Endothelial cell of hepatic sinusoid (primary cell): ENCODE measurements at regions not wholly inside any gene's neighbourhood (a gene's known extent, or its start where the extent isn't known, plus 50 kb on each side); places are given as distances from the start of the nearest gene placed in this dataset.
"Not testable (repeated sequence)": the region's sequence is repeated elsewhere in the genome, so short reads cannot be mapped to it uniquely, and the experiment has no call there.

Source experiments
- in situ Hi-C: cut with HindIII; loops from 2 replicates; pipeline ENCODE4 v1.10.0; 2017; ENCODE audit warnings: low sequenced_read_pairs

DNA sequence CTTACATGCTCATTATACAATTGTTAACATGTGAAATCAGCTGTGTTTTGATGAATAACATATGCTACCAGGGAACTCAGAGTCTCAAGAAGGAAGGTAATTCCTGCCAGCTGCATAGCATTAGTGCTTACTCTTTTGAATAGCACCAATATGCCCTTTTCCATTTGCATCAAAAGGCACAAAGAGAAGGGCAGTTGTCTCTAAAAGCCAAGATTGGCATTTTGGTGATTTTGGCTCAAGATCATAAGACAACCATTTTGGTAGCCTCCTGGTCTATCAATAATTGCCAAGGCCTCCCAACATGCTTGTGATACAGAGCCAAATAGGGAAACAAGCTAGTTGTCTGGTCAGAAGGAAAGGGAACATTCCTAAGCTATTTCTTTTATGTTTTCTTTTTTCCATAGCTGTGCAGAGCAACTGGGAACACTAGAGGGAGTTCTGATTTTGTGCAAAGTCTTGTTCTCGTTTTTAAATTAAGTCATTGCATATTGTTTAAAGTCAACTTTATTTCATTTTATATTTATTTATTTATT lies 416.7 kb upstream of the CHORDC1 start:
- in situ Hi-C loops = no loop called here

DNA sequence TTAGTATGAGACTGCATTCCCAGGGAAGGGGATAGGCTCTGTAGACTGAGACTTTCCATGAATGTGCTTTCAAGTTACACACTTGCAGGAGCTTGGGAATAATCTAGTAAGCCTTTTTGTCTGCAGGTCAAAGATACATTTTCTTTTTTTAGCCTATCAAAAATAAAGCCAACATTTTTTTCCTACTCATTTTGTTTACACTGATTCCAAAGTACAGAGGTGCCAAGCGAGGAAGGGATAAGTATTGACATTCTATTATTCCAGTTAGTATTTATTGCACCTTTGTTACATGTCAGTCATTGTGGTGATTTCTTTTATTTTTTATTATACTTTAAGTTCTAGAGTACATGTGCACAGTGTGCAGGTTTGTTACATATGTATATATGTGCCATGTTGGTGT lies 413.0 kb upstream of the CHORDC1 start:
- in situ Hi-C loops = no loop called here

GRCh38 chr11:90635151-90635550 lies 412.3 kb upstream of the CHORDC1 start:
- in situ Hi-C loops = no loop called here

DNA sequence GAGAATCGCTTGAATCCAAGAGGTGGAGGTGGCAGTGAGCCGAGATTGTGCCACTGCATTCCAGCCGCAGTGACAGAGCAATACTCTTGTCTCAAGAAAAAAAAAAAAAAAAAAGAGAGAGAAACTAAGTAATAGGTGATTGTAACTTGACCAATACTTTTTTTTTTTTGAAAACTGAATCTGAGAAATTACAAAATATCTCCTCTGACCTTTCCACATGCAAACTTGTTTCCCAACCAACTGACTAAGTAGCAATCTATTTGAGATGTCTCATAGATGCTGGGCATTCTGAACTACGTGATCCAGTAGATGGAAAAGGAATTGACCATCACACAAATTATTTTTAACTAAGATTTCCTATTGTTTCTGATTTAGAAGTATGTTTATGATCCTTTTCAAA lies 407.3 kb upstream of the CHORDC1 start:
- in situ Hi-C loops = no loop called here

DNA sequence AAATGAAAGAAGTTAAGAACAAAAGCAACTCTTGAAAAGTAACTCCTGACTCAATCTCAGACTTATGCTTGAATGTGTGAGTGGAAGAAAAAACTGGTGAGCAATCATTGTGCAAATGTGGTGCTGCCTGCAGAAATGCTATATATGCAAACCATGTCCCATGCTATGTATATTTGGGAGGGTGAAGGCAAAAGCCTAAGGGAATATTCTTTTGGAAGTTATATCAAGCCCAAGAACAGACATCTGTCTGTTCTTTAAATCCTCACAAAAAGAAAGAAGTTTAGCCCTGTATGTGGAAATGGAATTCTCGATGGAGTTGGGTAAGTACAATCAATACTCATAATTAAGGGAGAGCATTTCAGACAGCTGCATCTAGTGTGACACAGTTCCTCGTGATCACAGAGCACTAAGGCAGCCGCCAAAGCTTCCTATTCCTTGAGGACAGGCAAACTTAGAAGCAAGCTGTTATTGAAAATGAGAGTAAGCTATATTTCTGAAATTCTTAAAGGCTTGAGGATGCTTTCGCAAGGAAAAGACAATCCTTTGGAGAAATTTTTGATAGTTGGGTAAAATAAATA lies 406.5 kb upstream of the CHORDC1 start:
- in situ Hi-C loops = no loop called here

DNA sequence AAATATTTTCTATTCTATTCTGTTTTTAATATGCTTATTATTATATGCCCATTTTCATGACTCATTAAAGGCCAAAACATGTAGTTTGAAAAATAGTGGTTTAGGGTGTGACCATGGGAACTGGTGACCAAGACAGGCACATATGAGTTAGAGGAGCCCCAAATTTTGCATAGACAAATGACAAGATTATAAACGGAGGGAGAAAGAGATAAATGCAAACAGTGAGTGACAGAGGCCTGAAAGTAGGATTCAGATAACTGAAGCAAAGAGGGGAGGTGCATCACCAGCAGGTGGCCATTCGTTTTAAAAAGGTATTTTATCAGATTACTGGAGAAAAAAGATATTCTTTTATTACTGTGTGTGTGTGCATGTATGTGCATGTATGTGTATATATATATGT lies 391.5 kb upstream of the CHORDC1 start:
- in situ Hi-C loops = no loop called here

GRCh38 chr11:90613037-90613436 lies 390.2 kb upstream of the CHORDC1 start:
- in situ Hi-C loops = not testable (repeated sequence)

DNA sequence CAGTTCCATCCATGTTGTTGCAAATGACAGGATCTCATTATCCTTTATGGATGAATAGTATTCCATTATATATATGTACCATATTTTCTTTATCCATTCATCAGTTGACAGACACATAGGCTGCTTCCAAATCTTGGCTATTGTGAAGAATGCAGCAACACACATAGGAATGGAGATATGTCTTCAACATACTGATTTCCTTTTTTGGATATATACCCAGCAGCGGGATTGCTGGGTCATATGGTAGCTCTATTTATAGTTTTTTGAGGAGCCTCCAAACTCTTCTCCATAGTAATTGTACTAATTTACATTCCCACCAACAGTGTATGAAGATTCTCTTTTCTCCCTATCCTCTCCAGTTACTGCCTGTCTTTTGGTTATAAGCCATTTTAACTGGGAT lies 383.9 kb upstream of the CHORDC1 start:
- in situ Hi-C loops = no loop called here

GRCh38 chr11:90601261-90601660 lies 378.4 kb upstream of the CHORDC1 start:
- in situ Hi-C loops = no loop called here

GRCh38 chr11:90594658-90595057 lies 371.8 kb upstream of the CHORDC1 start:
- in situ Hi-C loops = no loop called here

DNA sequence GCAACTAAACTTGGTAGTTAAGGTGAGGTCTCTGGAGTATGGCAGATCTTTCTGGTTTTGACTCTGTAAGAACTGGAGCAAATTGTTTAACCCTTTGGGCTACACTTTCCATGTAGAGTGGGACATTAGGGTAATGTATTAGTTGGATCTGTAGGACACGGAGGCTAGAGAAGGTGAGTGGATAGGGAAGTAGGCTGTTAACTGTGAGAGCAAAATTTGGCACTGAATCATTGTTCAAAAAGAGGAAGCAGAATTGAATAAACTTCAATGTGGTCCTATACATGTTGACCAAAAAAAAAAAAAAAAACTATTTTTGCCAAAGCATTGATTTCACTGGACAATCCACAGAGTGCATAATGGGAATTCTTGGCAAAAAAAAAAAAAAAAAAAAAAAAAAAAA lies 370.2 kb upstream of the CHORDC1 start:
- in situ Hi-C loops = no loop called here

DNA sequence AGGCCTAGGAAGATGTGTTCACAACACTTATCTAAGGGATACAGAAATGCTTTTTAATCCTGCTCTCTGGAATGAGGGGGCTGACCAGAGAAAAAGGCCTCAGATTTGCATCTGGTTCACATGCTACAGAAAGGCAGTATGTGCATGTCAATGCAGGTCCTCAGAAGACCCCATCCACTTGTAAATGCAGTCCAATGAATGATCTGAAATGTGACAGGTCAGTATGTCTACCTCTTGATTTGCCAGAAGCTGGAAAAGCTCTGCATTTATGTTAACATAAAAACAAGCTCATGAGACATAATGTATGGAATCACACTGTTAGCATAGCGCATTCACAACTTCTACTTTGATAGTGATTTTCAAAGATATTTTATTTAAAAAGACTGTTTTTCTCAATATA lies 367.4 kb upstream of the CHORDC1 start:
- in situ Hi-C loops = no loop called here

DNA sequence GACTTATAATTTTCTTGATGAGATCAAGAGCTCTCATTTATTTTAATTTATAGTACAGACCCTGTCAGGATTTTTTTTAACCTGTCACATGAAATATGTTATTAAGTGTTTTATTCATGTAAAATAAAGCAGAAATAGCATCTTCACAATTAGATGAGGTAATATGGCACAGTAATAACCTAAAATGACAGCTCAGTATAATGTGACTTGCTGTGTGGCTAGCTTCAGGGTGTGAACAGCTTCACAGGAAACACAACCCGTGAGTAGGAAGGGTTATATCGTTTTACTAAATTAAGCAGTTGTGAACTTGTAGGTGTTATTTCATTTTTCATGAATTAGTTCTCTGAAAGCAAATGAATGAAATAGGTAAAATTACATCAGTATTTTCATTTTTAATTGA lies 366.9 kb upstream of the CHORDC1 start:
- in situ Hi-C loops = no loop called here

DNA sequence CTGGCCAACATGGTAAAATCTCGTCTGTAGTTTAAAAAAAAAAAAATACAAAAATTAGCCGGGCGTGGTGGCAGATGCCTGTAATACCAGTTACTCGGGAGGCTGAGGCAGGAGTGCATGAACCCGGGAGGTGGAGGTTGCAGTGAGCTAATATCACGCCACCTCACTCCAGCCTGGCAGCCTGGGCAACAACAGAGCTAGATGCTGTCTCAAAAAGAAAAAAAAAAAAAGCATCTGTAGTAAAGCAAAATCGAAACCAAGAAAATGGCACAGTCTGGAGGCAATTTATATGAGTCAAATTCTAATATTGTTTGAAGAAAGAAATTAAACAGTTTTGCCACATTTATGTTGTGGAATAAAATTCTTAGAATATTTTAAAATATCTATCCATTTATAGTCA lies 365.0 kb upstream of the CHORDC1 start:
- in situ Hi-C loops = no loop called here

DNA sequence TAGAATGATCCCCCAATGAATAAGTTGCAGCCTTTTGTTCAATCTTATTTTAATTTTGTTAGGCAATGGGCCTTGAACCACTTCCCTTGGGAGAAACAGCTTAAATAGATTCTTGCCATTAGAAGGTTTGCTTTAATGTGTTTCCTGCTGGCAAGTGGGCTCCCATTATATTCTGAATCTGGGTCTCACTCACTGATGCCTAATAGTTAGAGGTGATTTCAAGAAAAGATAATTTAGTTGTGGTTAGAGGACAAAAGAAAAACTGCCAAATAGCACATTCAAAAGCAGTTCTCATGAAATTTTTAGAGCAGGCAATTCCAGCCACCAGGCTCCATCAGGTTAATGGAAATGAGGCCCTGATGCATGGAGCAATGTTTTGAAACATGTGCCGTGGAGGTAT lies 362.6 kb upstream of the CHORDC1 start:
- in situ Hi-C loops = no loop called here

GRCh38 chr11:90582999-90583398 lies 360.1 kb upstream of the CHORDC1 start:
- in situ Hi-C loops = not testable (repeated sequence)

DNA sequence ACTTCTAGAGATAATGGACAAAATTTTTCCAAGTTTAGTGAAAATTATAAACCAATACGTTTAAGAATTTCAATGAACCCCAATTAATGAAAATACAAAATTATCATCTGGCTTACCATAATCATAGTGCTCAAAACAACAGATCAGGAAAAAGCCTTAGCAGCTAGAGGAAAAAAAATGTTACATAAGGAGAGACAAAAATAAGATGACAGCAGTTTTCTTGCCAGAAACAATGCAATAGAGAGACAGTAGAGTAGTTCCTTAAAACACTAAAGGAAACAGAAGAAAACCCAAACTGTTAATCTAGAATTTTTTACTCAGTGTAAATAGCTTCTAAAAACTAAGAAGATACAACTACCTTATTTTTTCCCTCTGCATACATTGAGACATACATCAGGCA lies 341.7 kb upstream of the CHORDC1 start:
- in situ Hi-C loops = no loop called here

DNA sequence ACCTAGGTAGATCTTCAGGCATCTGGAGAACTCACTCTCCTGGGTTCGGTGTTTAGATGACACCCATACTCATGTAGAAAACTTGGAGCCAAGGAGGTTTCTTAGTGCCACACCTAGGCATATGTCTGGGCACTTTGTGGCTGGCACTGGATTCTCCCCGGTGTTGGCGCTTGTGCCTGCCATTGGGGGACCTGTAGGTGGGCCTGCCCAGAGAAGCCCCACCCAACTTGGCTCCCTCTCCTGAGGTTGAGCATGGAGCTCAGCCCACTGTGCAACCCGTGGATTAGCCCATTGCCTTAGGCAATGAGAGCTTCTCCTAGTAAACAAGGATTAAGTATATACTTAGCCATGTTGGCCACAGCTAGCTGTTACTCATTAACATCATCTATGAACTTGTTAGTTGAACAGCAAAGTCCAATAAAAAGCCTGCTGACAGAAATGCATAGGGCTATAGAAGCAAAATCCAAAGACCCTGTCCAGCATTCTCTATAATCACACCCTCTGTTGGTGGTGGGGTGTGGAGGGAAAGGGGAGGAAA lies 335.5 kb upstream of the CHORDC1 start:
- in situ Hi-C loops = no loop called here

DNA sequence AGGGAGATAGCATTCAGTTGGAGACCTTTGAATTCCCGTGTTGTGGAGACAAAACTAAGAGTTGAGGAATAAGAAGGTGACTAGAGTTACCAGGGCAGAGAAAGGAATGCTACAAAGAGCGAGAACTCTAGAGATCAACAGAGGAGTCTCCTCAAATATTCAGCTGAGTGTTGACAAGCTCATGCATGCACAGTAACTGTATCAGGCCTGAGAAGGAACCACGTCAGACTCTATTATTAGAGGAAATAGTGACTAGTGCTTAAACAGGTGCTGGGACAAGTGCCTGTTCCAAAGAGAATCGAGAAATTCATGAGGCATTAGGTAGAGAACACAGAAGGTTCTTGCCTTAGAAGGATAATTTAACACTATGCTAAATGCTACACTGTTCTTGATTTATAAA lies 333.8 kb upstream of the CHORDC1 start:
- in situ Hi-C loops = no loop called here

- in situ Hi-C loops = no loop called here
These were observed 333.2 kb upstream of the CHORDC1 start for GRCh38 chr11:90556026-90556425.

DNA sequence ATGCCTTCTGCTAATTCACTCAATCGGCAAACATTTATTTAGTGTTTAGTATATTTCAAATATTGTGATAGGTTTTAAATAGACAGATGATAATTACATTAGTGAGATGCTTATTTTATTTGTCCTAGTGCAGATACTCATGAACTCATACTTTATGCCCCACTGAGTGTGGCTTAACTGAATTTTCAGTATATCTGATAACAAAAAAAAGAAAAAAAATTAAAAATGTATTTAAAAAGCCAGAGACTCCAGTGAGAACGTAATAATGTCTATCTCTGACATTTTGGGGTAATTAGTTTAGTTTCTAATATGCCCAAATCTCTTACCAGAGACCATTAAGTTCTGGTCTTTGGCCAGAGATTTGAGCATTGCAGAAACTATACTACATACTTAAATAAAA lies 332.6 kb upstream of the CHORDC1 start:
- in situ Hi-C loops = no loop called here

DNA sequence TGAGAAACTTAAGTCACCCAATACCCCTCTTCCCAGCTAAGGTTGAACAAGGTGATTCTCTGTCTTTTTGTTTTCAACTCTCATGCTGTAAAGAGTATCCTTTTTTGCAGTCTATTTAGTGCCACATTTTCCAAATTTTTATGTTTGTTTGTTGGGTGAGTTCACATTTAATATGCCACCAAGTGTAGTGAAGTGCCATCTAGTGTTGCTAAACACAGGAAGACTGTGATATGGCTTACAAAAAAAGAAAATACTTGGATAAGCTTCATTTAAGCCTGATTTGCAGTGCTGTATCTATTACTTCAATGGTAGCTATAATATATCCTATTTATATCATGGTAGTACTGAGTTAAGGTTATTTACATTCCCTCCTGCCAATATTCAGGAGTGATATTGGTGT lies 319.2 kb upstream of the CHORDC1 start:
- in situ Hi-C loops = no loop called here

GRCh38 chr11:90536301-90536700 lies 313.5 kb upstream of the CHORDC1 start:
- in situ Hi-C loops = no loop called here
